HK-2 (cell line): ENCODE measurements at regions not wholly inside any gene's neighbourhood (a gene's known extent, or its start where the extent isn't known, plus 50 kb on each side); places are given as distances from the start of the nearest gene placed in this dataset.

Experiments
- DNase-seq: peaks from one replicate; pipeline ENCODE4 v3.0.0-alpha.2; 2018; ENCODE audit not compliant: unreplicated experiment

GRCh38 chr18:40061086-40061485 lies 1893.9 kb upstream of the PIK3C3 start:
- no peak for DNase-seq

- DNase-seq, result no peak
Observed at GRCh38 chr18:40060562-40060961, 1894.5 kb upstream of the PIK3C3 start.

GRCh38 chr18:40058811-40059570 lies 1896.0 kb upstream of the PIK3C3 start:
- no peak for DNase-seq

- no peak for DNase-seq
Observed at GRCh38 chr18:40056079-40056692, 1898.8 kb upstream of the PIK3C3 start.

- DNase-seq, result no peak
Observed at GRCh38 chr18:40055262-40055661, 1899.8 kb upstream of the PIK3C3 start.

- DNase-seq, result no peak
Observed at GRCh38 chr18:40049716-40050115, 1905.3 kb upstream of the PIK3C3 start.

- no peak for DNase-seq
Observed at GRCh38 chr18:40048886-40049650, 1906.0 kb upstream of the PIK3C3 start.

- DNase-seq, result no peak
Observed at GRCh38 chr18:40048253-40048652, 1906.8 kb upstream of the PIK3C3 start.

GRCh38 chr18:40046596-40046995 lies 1908.4 kb upstream of the PIK3C3 start:
- DNase-seq, result no peak

GRCh38 chr18:40041951-40042350 lies 1913.1 kb upstream of the PIK3C3 start:
- DNase-seq, result no peak

GRCh38 chr18:40040574-40040973 lies 1914.5 kb upstream of the PIK3C3 start:
- DNase-seq, result no peak

- DNase-seq, result no peak
Observed at GRCh38 chr18:40037356-40037755, 1917.7 kb upstream of the PIK3C3 start.

GRCh38 chr18:40036861-40037260 lies 1918.2 kb upstream of the PIK3C3 start:
- DNase-seq, result no peak

GRCh38 chr18:40035966-40036365 lies 1919.1 kb upstream of the PIK3C3 start:
- DNase-seq, result no peak

- no peak for DNase-seq
Observed at GRCh38 chr18:40032076-40032475, 1923.0 kb upstream of the PIK3C3 start.

GRCh38 chr18:40031435-40031834 lies 1923.6 kb upstream of the PIK3C3 start:
- DNase-seq, result no peak

- no peak for DNase-seq
Observed at GRCh38 chr18:40019797-40020392, 1935.1 kb upstream of the PIK3C3 start.

- no peak for DNase-seq
Observed at GRCh38 chr18:40018266-40018665, 1936.8 kb upstream of the PIK3C3 start.

- no peak for DNase-seq
Observed at GRCh38 chr18:40017021-40017420, 1938.0 kb upstream of the PIK3C3 start.

- no peak for DNase-seq
Observed at GRCh38 chr18:40016405-40016804, 1938.6 kb upstream of the PIK3C3 start.

GRCh38 chr18:40013001-40013609 lies 1941.9 kb upstream of the PIK3C3 start:
- no peak for DNase-seq

- no peak for DNase-seq
Observed at GRCh38 chr18:40011201-40011600, 1943.8 kb upstream of the PIK3C3 start.
